HL-60 (cell line): ENCODE measurements at regions not wholly inside any gene's neighbourhood (a gene's known extent, or its start where the extent isn't known, plus 50 kb on each side); places are given as distances from the start of the nearest gene placed in this dataset.

Source experiments
- DNase-seq, 2 experiments: peaks; one replicate each; pipeline ENCODE4 v3.0.0-alpha.2; 2010 to 2020; ENCODE audit warnings: low read depth in 1 of 2, low spot score in 1 of 2
- H3K27ac ChIP-seq: fragments of 250-450 bp; sonication (Bioruptor Pico); replicated peaks from 2 replicates; pipeline ENCODE4 v1.5.1; 2020; ENCODE audit warnings: mild to moderate bottlenecking, moderate library complexity
- H3K27me3 ChIP-seq: fragments of 250-450 bp; sonication (Bioruptor Pico); 2 replicates; pipeline ENCODE4 v1.5.1; 2021; ENCODE audit warnings: mild to moderate bottlenecking, moderate library complexity; ENCODE audit not compliant: insufficient read depth, poor library complexity, severe bottlenecking
- H3K4me3 ChIP-seq: replicated peaks from 2 replicates; pipeline ENCODE4 v1.5.1; 2011; ENCODE audit warnings: mild to moderate bottlenecking, control low read depth, low read length; ENCODE audit not compliant: insufficient read depth
- CTCF ChIP-seq: IDR thresholded peaks from one replicate; pipeline ENCODE4 v1.5.1; 2011; ENCODE audit warnings: low read length, control low read depth, inconsistent platforms; ENCODE audit not compliant: insufficient read depth
- GABPA ChIP-seq: IDR thresholded peaks from 2 replicates; pipeline ENCODE4 v1.6.1; 2012; ENCODE audit warnings: low read depth
- POLR2AphosphoS5 ChIP-seq: IDR thresholded peaks from 2 replicates; pipeline ENCODE4 v1.6.1; 2012; ENCODE audit warnings: low read depth
- REST ChIP-seq: IDR thresholded peaks from 2 replicates; pipeline ENCODE4 v1.6.1; 2012; ENCODE audit warnings: low read depth; ENCODE audit not compliant: insufficient replicate concordance
- SPI1 ChIP-seq: IDR thresholded peaks from 2 replicates; pipeline ENCODE4 v1.6.1; 2012; ENCODE audit warnings: low read depth, mild to moderate bottlenecking, borderline replicate concordance

GRCh38 chr2:133787651-133788050 lies 219.4 kb upstream of the NCKAP5 start:
- Histone ChIP-seq H3K27ac (no peak overlapping the region), H3K27me3 (no peaks in the 10 kb centered on the region), H3K4me3 (no peak overlapping the region)
- TF ChIP-seq REST (no peak), SPI1 (no peak), POLR2AphosphoS5 (no peak), GABPA (no peak), CTCF (no peak)
- no peak for DNase-seq

- Histone ChIP-seq H3K4me3 (no peak overlapping the region), H3K27ac (no peak overlapping the region), H3K27me3 (no peaks in the 10 kb centered on the region)
- DNase-seq = no peak
- TF ChIP-seq POLR2AphosphoS5 = no peak
- TF ChIP-seq GABPA = no peak
- no peak for TF ChIP-seq SPI1
Observed at GRCh38 chr2:133788386-133788785, 220.1 kb upstream of the NCKAP5 start.

GRCh38 chr2:133789743-133790142 lies 221.5 kb upstream of the NCKAP5 start:
- Histone ChIP-seq H3K4me3 (no peak overlapping the region), H3K27ac (no peak overlapping the region), H3K27me3 (no peaks in the 10 kb centered on the region)
- TF ChIP-seq SPI1 (no peak), GABPA (no peak), CTCF (no peak), POLR2AphosphoS5 (no peak), REST (no peak)
- DNase-seq = no peak

- Histone ChIP-seq H3K4me3 (no peak overlapping the region), H3K27me3 (no peaks in the 10 kb centered on the region), H3K27ac (no peak overlapping the region)
- no peak for DNase-seq
- TF ChIP-seq REST (no peak), SPI1 (no peak), CTCF (no peak), POLR2AphosphoS5 (no peak), GABPA (no peak)
Observed at GRCh38 chr2:133790711-133791110, 222.4 kb upstream of the NCKAP5 start.
